ENCODE measurements at regions not wholly inside any gene's neighbourhood (a gene's known extent, or its start where the extent isn't known, plus 50 kb on each side); places are given as distances from the start of the nearest gene placed in this dataset.

DNA sequence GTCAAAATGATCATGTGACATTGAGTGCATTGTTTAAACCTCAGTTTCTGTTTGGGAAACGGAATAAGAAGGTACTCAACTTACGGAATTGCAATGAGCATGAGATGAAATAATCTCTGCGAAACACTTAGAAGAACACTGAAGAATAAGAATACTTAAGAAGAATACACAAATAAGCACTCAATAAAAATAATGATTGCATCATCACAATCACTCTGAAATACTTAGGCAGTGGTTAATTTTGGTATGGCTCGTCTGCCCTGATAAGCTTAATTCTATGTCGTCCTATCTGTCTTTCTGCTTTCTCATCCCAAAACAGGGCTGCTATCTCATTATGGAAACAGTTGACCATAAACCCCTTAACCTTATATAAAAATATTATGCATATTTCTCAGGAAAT, 823.6 kb downstream of the DIAPH3 start:
- no peak overlapping the region for H3K4me3 ChIP-seq
- TF ChIP-seq CTCF (IDR thresholded peaks at IDR 0.05), result no peak
- no peaks in the 10 kb centered on the region for H3K9me3 ChIP-seq
- H3K4me1 ChIP-seq (ENCODE audit: control insufficient read depth in 1 of 2, low read depth in 2 of 2), result no peaks in the 10 kb centered on the region
- ATAC-seq (ENCODE audit: insufficient number of reproducible peaks, low FRiP score, low read depth) (no peak), DNase-seq (ENCODE audit: low spot score) (no peak)
- no peak overlapping the region for H3K27ac ChIP-seq
- H3K36me3 ChIP-seq, result no peaks in the 10 kb centered on the region
- no peaks in the 10 kb centered on the region for H3K27me3 ChIP-seq (replicated peaks; ENCODE audit: insufficient read depth)

DNA sequence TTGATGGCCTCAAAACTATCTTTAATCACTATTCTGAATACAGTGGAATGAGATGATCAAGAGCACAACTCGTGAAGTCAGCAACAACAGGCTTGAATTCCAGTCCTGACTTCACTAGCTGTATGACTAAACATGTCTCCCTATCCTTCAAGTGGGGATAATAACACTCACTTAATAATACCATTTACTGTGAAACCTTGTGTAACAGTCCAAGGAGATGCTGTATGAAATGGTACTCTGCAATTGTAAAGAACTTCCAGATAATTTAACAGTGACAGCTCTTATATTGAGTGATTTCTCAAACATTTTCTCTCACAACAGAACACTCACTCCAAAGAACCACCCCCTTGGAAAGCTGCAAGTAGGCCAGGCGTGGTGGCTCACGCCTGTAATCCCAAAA, 823.1 kb downstream of the DIAPH3 start:
- Histone ChIP-seq H3K4me1 (ENCODE audit: control insufficient read depth in 1 of 2, low read depth in 2 of 2) (no peaks in the 10 kb centered on the region), H3K9me3 (no peaks in the 10 kb centered on the region), H3K27me3 (replicated peaks; ENCODE audit: insufficient read depth) (no peaks in the 10 kb centered on the region), H3K36me3 (no peaks in the 10 kb centered on the region), H3K4me3 (no peak overlapping the region), H3K27ac (no peak overlapping the region)
- DNase-seq (ENCODE audit: low spot score) (no peak), ATAC-seq (ENCODE audit: insufficient number of reproducible peaks, low FRiP score, low read depth) (no peak)
- no peak for TF ChIP-seq CTCF (IDR thresholded peaks at IDR 0.05)

- Histone ChIP-seq H3K9me3 (no peaks in the 10 kb centered on the region), H3K4me1 (ENCODE audit: control insufficient read depth in 1 of 2, low read depth in 2 of 2) (no peaks in the 10 kb centered on the region), H3K27me3 (replicated peaks; ENCODE audit: insufficient read depth) (no peaks in the 10 kb centered on the region), H3K36me3 (no peaks in the 10 kb centered on the region), H3K27ac (no peak overlapping the region), H3K4me3 (no peak overlapping the region)
- ATAC-seq (ENCODE audit: insufficient number of reproducible peaks, low FRiP score, low read depth), result no peak
- TF ChIP-seq CTCF (IDR thresholded peaks at IDR 0.05), result no peak
- no peak for DNase-seq (ENCODE audit: low spot score)
Observed at GRCh38 chr13:59342400-59342799, 821.3 kb downstream of the DIAPH3 start.

DNA sequence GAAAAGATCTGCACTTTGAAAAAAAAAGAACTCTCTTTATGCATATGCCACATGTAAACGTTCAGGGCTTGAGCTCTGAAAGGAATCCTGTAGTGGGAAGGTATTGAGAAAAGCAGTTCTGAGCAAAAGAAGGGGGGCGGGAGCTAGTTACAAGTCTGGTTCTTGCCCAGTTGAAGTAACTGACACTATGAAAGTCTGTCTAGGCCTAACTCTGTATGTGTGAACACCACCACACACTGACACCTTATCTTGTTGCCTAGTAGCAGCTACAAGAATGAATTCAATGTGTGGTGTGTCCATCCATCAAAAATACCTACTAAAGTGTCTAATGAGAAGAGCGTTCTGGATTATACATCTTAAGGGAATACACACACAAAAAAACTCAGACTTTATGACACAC, 820.6 kb downstream of the DIAPH3 start:
- H3K36me3 ChIP-seq, result no peaks in the 10 kb centered on the region
- no peaks in the 10 kb centered on the region for H3K9me3 ChIP-seq
- H3K27me3 ChIP-seq (replicated peaks; ENCODE audit: insufficient read depth), result no peaks in the 10 kb centered on the region
- H3K4me3 ChIP-seq, result no peak overlapping the region
- H3K27ac ChIP-seq, result no peak overlapping the region
- no peak for TF ChIP-seq CTCF (IDR thresholded peaks at IDR 0.05)
- no peaks in the 10 kb centered on the region for H3K4me1 ChIP-seq (ENCODE audit: control insufficient read depth in 1 of 2, low read depth in 2 of 2)
- DNase-seq (ENCODE audit: low spot score) (no peak), ATAC-seq (ENCODE audit: insufficient number of reproducible peaks, low FRiP score, low read depth) (no peak)

DNA sequence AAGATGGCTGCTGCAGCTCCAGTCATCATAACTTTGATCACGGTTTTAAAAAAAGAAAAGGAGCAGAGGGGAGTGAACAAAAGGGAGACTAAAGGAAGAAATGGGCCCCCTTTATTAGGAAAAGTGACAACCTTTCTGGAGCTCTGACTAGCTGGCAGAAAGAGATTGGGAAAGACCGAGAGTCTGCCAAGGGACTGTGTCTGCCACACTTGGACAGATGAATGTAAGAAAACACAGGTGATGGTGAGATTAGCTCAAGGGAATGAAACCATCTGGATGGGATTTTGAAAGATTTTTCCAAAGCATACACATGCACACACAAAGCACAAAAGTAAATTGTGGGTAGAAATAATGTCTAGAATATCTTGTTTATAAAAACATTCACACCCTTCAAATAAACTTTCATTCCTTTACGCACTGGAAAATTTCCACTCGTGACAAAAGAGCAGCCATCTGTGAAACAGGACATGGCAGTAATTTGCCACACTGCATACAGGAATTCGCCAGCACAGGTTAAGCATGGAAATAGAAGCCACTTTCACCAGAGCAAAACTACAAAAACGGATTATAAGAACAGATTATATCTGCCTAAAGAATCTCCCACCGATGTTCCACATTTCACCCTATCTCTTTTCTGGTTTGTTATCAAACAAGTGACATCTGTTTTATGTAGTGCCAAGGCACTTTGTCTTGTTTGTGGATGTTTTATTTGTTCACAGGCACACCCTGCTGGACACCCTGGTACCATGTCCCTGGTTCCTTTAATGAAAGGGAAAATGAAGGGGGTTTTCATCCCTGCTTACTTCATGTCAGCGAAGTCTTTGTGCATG, 819.5 kb downstream of the DIAPH3 start:
- no peak for DNase-seq (ENCODE audit: low spot score)
- Histone ChIP-seq H3K4me3 (no peak overlapping the region), H3K27ac (no peak overlapping the region), H3K9me3 (no peaks in the 10 kb centered on the region), H3K36me3 (no peaks in the 10 kb centered on the region), H3K27me3 (replicated peaks; ENCODE audit: insufficient read depth) (no peaks in the 10 kb centered on the region), H3K4me1 (ENCODE audit: control insufficient read depth in 1 of 2, low read depth in 2 of 2) (no peaks in the 10 kb centered on the region)
- no peak for ATAC-seq (ENCODE audit: insufficient number of reproducible peaks, low FRiP score, low read depth)
- TF ChIP-seq CTCF (IDR thresholded peaks at IDR 0.05), result no peak

All from thoracic aorta (tissue), 2 donors.